ENCODE measurements at regions not wholly inside any gene's neighbourhood (a gene's known extent, or its start where the extent isn't known, plus 50 kb on each side); places are given as distances from the start of the nearest gene placed in this dataset.

DNA sequence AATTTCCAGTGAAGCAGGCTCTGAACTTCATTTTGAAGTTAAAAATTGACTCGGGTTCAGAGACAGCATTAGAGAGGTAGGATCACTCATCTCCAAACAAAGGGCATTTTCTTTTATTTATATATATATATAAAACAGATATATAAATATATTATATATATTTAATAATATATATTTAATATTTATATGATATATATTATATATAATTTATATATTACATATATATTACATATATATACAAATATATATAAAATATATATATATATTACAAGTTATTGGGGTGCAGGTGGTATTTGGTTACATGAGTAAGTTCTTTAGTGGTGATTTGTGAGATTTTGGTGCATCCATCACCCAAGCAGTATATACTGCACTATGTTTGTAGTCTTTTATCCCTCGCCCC lies 320.8 kb downstream of the MAP2K6 start:
- no peak for DNase-seq
- Histone ChIP-seq H3K9me3 (ENCODE audit: control extremely low read depth in 1 of 5, control insufficient read depth in 4 of 5, insufficient read depth in 2 of 5, low read depth in 1 of 5, low read length in 4 of 5) (peaks cover 0 to 6% (median 2%) of the 10 kb centered on the region in 5 experiments), H3K4me3 (ENCODE audit: control insufficient read depth in 1 of 7, extremely low read depth in 1 of 7, insufficient read depth in 4 of 7, low read depth in 2 of 7, low read length in 6 of 7) (no peak overlapping the region), H3K4me1 (ENCODE audit: control extremely low read depth in 1 of 4, control insufficient read depth in 4 of 4, insufficient read depth in 4 of 4, low read length in 3 of 4) (peaks cover 0 to 4% (median 3%) of the 10 kb centered on the region in 4 experiments), H3K36me3 (ENCODE audit: control insufficient read depth in 4 of 4, insufficient read depth in 4 of 4, low read length in 3 of 4) (no peaks in the 10 kb centered on the region), H3K27me3 (replicated peaks in 2 of 5; ENCODE audit: control insufficient read depth in 4 of 5, insufficient read depth in 5 of 5, low read length in 4 of 5) (no peaks in the 10 kb centered on the region), H3K27ac (ENCODE audit: insufficient read depth in 1 of 2, low read depth in 1 of 2, low read length in 2 of 2, poor library complexity in 1 of 2, severe bottlenecking in 2 of 2) (no peak overlapping the region)
- WGBS (ENCODE audit: insufficient coverage): 80% methylated on average over 1 of the region's 2 CpGs
- POLR2A ChIA-PET: no interaction called here
- CTCF ChIA-PET: interaction anchor here (1.0 kb wide), 1 partner anchor 11 kb away, joined by 3 read pairs; no protein-coding TSS in a partner anchor

- no peaks in the 10 kb centered on the region for H3K4me1 ChIP-seq (ENCODE audit: control extremely low read depth in 1 of 4, control insufficient read depth in 4 of 4, insufficient read depth in 4 of 4, low read length in 3 of 4)
- DNase-seq: no peak
- POLR2A ChIA-PET: no interaction called here
- CTCF ChIA-PET: no interaction called here
- peaks cover 0 to 6% (median 0%) of the 10 kb centered on the region in 5 experiments for H3K9me3 ChIP-seq (ENCODE audit: control extremely low read depth in 1 of 5, control insufficient read depth in 4 of 5, insufficient read depth in 2 of 5, low read depth in 1 of 5, low read length in 4 of 5)
- H3K27me3 ChIP-seq (replicated peaks in 2 of 5; ENCODE audit: control insufficient read depth in 4 of 5, insufficient read depth in 5 of 5, low read length in 4 of 5): no peaks in the 10 kb centered on the region
- no peaks in the 10 kb centered on the region for H3K36me3 ChIP-seq (ENCODE audit: control insufficient read depth in 4 of 4, insufficient read depth in 4 of 4, low read length in 3 of 4)
- H3K4me3 ChIP-seq (ENCODE audit: control insufficient read depth in 1 of 7, extremely low read depth in 1 of 7, insufficient read depth in 4 of 7, low read depth in 2 of 7, low read length in 6 of 7): no peak overlapping the region
- no peak overlapping the region for H3K27ac ChIP-seq (ENCODE audit: insufficient read depth in 1 of 2, low read depth in 1 of 2, low read length in 2 of 2, poor library complexity in 1 of 2, severe bottlenecking in 2 of 2)
- 100% methylated on average over 3 of the region's 3 CpGs for WGBS (ENCODE audit: insufficient coverage)
Measured at GRCh38 chr17:69743091-69743490, 328.6 kb downstream of the MAP2K6 start.

DNA sequence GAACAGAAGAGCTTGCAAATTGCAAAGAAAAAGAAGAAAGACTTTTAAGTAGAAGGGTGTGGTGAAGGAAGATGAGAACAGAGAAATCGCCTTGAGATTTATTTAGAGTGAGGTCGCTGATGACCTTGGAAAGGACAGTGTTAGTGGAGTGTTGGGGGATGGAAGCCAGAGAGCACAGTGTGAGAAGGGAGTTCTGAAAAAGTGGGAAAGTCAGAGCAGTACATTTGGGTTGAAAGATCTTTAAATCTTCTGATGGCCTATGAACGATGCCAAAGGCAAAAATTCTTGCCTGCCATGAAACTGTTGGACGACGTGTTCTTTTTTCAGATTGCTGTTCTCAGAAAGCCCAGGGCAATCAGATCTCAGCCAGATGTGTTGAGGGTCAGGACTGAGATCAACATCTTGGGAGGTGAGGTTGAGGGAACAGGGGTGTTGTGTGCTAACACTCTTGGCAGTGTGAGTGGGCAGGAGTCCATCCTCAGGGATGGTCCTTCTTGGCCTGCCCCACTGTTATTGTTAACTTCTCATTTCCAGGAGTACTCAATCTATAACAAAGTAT lies 330.1 kb downstream of the MAP2K6 start:
- Histone ChIP-seq H3K27ac (ENCODE audit: insufficient read depth in 1 of 2, low read depth in 1 of 2, low read length in 2 of 2, poor library complexity in 1 of 2, severe bottlenecking in 2 of 2) (no peak overlapping the region), H3K36me3 (ENCODE audit: control insufficient read depth in 4 of 4, insufficient read depth in 4 of 4, low read length in 3 of 4) (no peaks in the 10 kb centered on the region), H3K4me3 (ENCODE audit: control insufficient read depth in 1 of 7, extremely low read depth in 1 of 7, insufficient read depth in 4 of 7, low read depth in 2 of 7, low read length in 6 of 7) (no peak overlapping the region), H3K9me3 (ENCODE audit: control extremely low read depth in 1 of 5, control insufficient read depth in 4 of 5, insufficient read depth in 2 of 5, low read depth in 1 of 5, low read length in 4 of 5) (peaks cover 0 to 4% (median 0%) of the 10 kb centered on the region in 5 experiments), H3K27me3 (replicated peaks in 2 of 5; ENCODE audit: control insufficient read depth in 4 of 5, insufficient read depth in 5 of 5, low read length in 4 of 5) (no peaks in the 10 kb centered on the region), H3K4me1 (ENCODE audit: control extremely low read depth in 1 of 4, control insufficient read depth in 4 of 4, insufficient read depth in 4 of 4, low read length in 3 of 4) (no peaks in the 10 kb centered on the region)
- ChIA-PET POLR2A (no interaction called here), CTCF (no interaction called here)
- DNase-seq: no peak
- 98% methylated on average over 5 of the region's 5 CpGs for WGBS (ENCODE audit: insufficient coverage)

DNA sequence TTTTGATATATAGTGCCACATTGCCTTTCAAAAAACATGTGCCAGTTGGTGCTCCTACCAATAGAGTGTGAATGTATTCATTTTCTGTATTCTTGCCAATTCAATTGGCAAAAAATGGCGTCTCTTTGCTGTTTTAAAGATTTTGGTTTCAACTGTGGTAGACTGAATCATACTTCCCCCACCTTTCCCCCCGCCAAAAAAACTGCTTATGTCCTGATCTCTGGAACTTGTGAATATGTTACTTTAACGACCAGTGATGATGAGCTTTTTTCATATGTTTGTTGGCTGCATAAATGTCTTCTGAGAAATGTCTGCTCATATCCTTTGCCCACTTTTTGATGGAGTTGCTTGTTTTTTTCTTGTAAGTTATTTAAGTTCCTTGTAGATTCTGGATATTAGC lies 325.1 kb upstream of the KCNJ16 start:
- POLR2A ChIA-PET: no interaction called here
- H3K36me3 ChIP-seq (ENCODE audit: control insufficient read depth in 4 of 4, insufficient read depth in 4 of 4, low read length in 3 of 4): no peaks in the 10 kb centered on the region
- H3K4me1 ChIP-seq (ENCODE audit: control extremely low read depth in 1 of 4, control insufficient read depth in 4 of 4, insufficient read depth in 4 of 4, low read length in 3 of 4): no peaks in the 10 kb centered on the region
- H3K27me3 ChIP-seq (replicated peaks in 2 of 5; ENCODE audit: control insufficient read depth in 4 of 5, insufficient read depth in 5 of 5, low read length in 4 of 5): no peaks in the 10 kb centered on the region
- CTCF ChIA-PET: no interaction called here
- H3K4me3 ChIP-seq (ENCODE audit: control insufficient read depth in 1 of 7, extremely low read depth in 1 of 7, insufficient read depth in 4 of 7, low read depth in 2 of 7, low read length in 6 of 7): no peak overlapping the region
- 100% methylated on average over 2 of the region's 3 CpGs for WGBS (ENCODE audit: insufficient coverage)
- no peak overlapping the region for H3K27ac ChIP-seq (ENCODE audit: insufficient read depth in 1 of 2, low read depth in 1 of 2, low read length in 2 of 2, poor library complexity in 1 of 2, severe bottlenecking in 2 of 2)
- DNase-seq: no peak
- H3K9me3 ChIP-seq (ENCODE audit: control extremely low read depth in 1 of 5, control insufficient read depth in 4 of 5, insufficient read depth in 2 of 5, low read depth in 1 of 5, low read length in 4 of 5): peaks cover 0 to 4% (median 0%) of the 10 kb centered on the region in 5 experiments

GRCh38 chr17:69757688-69758430 lies 317.2 kb upstream of the KCNJ16 start:
- H3K9me3 ChIP-seq (ENCODE audit: control extremely low read depth in 1 of 5, control insufficient read depth in 4 of 5, insufficient read depth in 2 of 5, low read depth in 1 of 5, low read length in 4 of 5): no peaks in the 10 kb centered on the region
- H3K4me3 ChIP-seq (ENCODE audit: control insufficient read depth in 1 of 7, extremely low read depth in 1 of 7, insufficient read depth in 4 of 7, low read depth in 2 of 7, low read length in 6 of 7): no peak overlapping the region
- DNase-seq: no peak
- H3K27me3 ChIP-seq (replicated peaks in 2 of 5; ENCODE audit: control insufficient read depth in 4 of 5, insufficient read depth in 5 of 5, low read length in 4 of 5): no peaks in the 10 kb centered on the region
- no CpG with 5 or more reads among the region's 7 CpGs for WGBS (ENCODE audit: insufficient coverage)
- ChIA-PET POLR2A (interaction anchor here (0.6 kb wide), 1 partner anchor 10 kb away, joined by 3 read pairs; no protein-coding TSS in a partner anchor), CTCF (no interaction called here)
- no peaks in the 10 kb centered on the region for H3K36me3 ChIP-seq (ENCODE audit: control insufficient read depth in 4 of 4, insufficient read depth in 4 of 4, low read length in 3 of 4)
- peaks cover 0 to 6% (median 0%) of the 10 kb centered on the region in 4 experiments for H3K4me1 ChIP-seq (ENCODE audit: control extremely low read depth in 1 of 4, control insufficient read depth in 4 of 4, insufficient read depth in 4 of 4, low read length in 3 of 4)
- H3K27ac ChIP-seq (ENCODE audit: insufficient read depth in 1 of 2, low read depth in 1 of 2, low read length in 2 of 2, poor library complexity in 1 of 2, severe bottlenecking in 2 of 2): no peak overlapping the region

- no peak for DNase-seq
- Histone ChIP-seq H3K4me3 (ENCODE audit: control insufficient read depth in 1 of 7, extremely low read depth in 1 of 7, insufficient read depth in 4 of 7, low read depth in 2 of 7, low read length in 6 of 7) (no peak overlapping the region), H3K27ac (ENCODE audit: insufficient read depth in 1 of 2, low read depth in 1 of 2, low read length in 2 of 2, poor library complexity in 1 of 2, severe bottlenecking in 2 of 2) (no peak overlapping the region), H3K9me3 (ENCODE audit: control extremely low read depth in 1 of 5, control insufficient read depth in 4 of 5, insufficient read depth in 2 of 5, low read depth in 1 of 5, low read length in 4 of 5) (no peaks in the 10 kb centered on the region), H3K27me3 (replicated peaks in 2 of 5; ENCODE audit: control insufficient read depth in 4 of 5, insufficient read depth in 5 of 5, low read length in 4 of 5) (no peaks in the 10 kb centered on the region), H3K4me1 (ENCODE audit: control extremely low read depth in 1 of 4, control insufficient read depth in 4 of 4, insufficient read depth in 4 of 4, low read length in 3 of 4) (peaks cover 0 to 6% (median 0%) of the 10 kb centered on the region in 4 experiments), H3K36me3 (ENCODE audit: control insufficient read depth in 4 of 4, insufficient read depth in 4 of 4, low read length in 3 of 4) (no peaks in the 10 kb centered on the region)
- POLR2A ChIA-PET: interaction anchor here (0.9 kb wide), 1 partner anchor 237 kb away, joined by 3 read pairs; no protein-coding TSS in a partner anchor
- 83% methylated on average over 1 of the region's 1 CpG for WGBS (ENCODE audit: insufficient coverage)
- CTCF ChIA-PET: no interaction called here
Measured at GRCh38 chr17:69760562-69760961, 314.5 kb upstream of the KCNJ16 start.

DNA sequence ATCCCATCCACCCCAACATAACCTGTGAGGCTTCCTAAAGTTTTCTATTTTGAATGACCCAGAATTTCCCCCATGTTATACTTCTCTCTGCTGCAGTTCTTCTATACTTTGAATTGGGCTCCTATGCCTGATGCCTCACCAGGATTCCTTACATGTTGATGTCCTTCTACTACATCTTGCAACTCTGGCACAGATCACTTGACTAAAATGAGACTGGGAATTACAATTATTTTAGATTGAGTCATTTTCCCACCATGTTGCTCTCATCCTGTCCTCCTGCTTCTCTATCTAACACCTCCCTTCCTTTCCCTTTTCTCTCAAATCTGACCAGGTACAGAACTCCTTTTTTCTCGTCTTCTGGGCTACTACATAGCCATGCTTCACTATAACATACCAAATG lies 314.0 kb upstream of the KCNJ16 start:
- no peaks in the 10 kb centered on the region for H3K9me3 ChIP-seq (ENCODE audit: control extremely low read depth in 1 of 5, control insufficient read depth in 4 of 5, insufficient read depth in 2 of 5, low read depth in 1 of 5, low read length in 4 of 5)
- H3K27me3 ChIP-seq (replicated peaks in 2 of 5; ENCODE audit: control insufficient read depth in 4 of 5, insufficient read depth in 5 of 5, low read length in 4 of 5): no peaks in the 10 kb centered on the region
- H3K4me3 ChIP-seq (ENCODE audit: control insufficient read depth in 1 of 7, extremely low read depth in 1 of 7, insufficient read depth in 4 of 7, low read depth in 2 of 7, low read length in 6 of 7): no peak overlapping the region
- no peak overlapping the region for H3K27ac ChIP-seq (ENCODE audit: insufficient read depth in 1 of 2, low read depth in 1 of 2, low read length in 2 of 2, poor library complexity in 1 of 2, severe bottlenecking in 2 of 2)
- POLR2A ChIA-PET: interaction anchor here (0.9 kb wide), 1 partner anchor 237 kb away, joined by 3 read pairs; no protein-coding TSS in a partner anchor
- no peak for DNase-seq
- no peaks in the 10 kb centered on the region for H3K36me3 ChIP-seq (ENCODE audit: control insufficient read depth in 4 of 4, insufficient read depth in 4 of 4, low read length in 3 of 4)
- no CpG with 5 or more reads among the region's 1 CpG for WGBS (ENCODE audit: insufficient coverage)
- CTCF ChIA-PET: no interaction called here
- H3K4me1 ChIP-seq (ENCODE audit: control extremely low read depth in 1 of 4, control insufficient read depth in 4 of 4, insufficient read depth in 4 of 4, low read length in 3 of 4): peaks cover 0 to 6% (median 0%) of the 10 kb centered on the region in 4 experiments

Data from common myeloid progenitor, CD34-positive (primary cell).